ENCODE measurements at regions not wholly inside any gene's neighbourhood (a gene's known extent, or its start where the extent isn't known, plus 50 kb on each side); places are given as distances from the start of the nearest gene placed in this dataset.

DNA sequence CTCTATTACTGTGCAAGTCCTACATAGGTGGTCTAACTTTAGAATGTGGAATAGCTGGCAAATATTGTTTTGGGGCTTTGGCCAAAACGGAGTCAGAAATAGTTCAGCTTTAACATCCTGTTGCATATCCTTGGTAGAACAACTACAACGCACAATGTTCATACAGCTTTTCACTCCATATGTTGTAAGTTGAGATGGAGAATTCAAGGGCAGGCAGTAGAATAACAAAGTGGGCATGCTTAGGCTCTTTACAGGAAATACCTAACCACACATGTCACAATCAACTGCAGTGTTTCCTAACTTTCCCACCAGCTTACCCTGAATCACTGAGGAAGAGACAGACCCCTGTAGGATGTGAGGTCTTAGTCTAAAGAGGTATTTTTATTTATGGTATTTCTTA lies 122.3 kb downstream of the PPP1R3A start:
- TF ChIP-seq CTCF (IDR thresholded peaks at IDR 0.05; ENCODE audit: low read depth, low read length) = no peak
- Histone ChIP-seq H3K4me3 (ENCODE audit: low read depth, low read length) (no peak overlapping the region), H3K9me3 (ENCODE audit: control insufficient read depth, insufficient read depth, low read length) (no peaks in the 10 kb centered on the region), H3K27ac (ENCODE audit: low read depth, low read length) (peak overlapping the region; percentile 47), H3K27me3 (ENCODE audit: control insufficient read depth, insufficient read depth, low read length) (no peaks in the 10 kb centered on the region)
- ChIA-PET POLR2A (interaction anchor here (0.8 kb wide), 1 partner anchor 66 kb away, joined by 3 read pairs; no protein-coding TSS in a partner anchor), CTCF (interaction anchor here (0.9 to 3.1 kb wide), 2 partner anchors 23 to 85 kb away, joined by 3 to 26 read pairs; no protein-coding TSS in a partner anchor)
- peak; percentile 82 for DNase-seq (ENCODE audit: low read depth, low spot score)

DNA sequence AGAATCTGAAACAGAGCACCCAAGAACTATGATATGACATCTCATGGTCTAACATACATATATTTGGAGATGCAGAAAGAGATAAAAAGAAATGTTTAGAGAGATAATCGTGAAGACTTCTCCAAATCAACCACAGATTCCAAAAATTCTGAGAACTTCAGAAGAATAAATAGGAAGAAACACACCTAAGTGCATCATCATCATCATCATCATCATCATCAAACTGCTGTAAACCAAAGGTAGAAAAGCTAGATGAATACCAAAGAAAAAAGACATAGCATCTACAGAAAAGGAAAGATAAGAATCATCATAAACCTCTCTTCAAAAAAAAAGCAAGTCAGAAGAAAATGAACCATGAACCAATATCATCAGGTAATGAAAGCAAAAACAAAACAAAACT lies 124.2 kb downstream of the PPP1R3A start:
- no peak for TF ChIP-seq CTCF (IDR thresholded peaks at IDR 0.05; ENCODE audit: low read depth, low read length)
- CTCF ChIA-PET = no interaction called here
- H3K4me3 ChIP-seq (ENCODE audit: low read depth, low read length) = no peak overlapping the region
- POLR2A ChIA-PET = no interaction called here
- H3K27ac ChIP-seq (ENCODE audit: low read depth, low read length) = no peak overlapping the region
- DNase-seq (ENCODE audit: low read depth, low spot score) = no peak
- no peaks in the 10 kb centered on the region for H3K27me3 ChIP-seq (ENCODE audit: control insufficient read depth, insufficient read depth, low read length)
- no peaks in the 10 kb centered on the region for H3K9me3 ChIP-seq (ENCODE audit: control insufficient read depth, insufficient read depth, low read length)

- no peak for DNase-seq (ENCODE audit: low read depth, low spot score)
- POLR2A ChIA-PET = no interaction called here
- H3K4me3 ChIP-seq (ENCODE audit: low read depth, low read length) = no peak overlapping the region
- CTCF ChIA-PET = interaction anchor here (0.9 kb wide), 1 partner anchor 19 kb away, joined by 3 read pairs; no protein-coding TSS in a partner anchor
- no peak overlapping the region for H3K27ac ChIP-seq (ENCODE audit: low read depth, low read length)
- no peak for TF ChIP-seq CTCF (IDR thresholded peaks at IDR 0.05; ENCODE audit: low read depth, low read length)
- no peaks in the 10 kb centered on the region for H3K27me3 ChIP-seq (ENCODE audit: control insufficient read depth, insufficient read depth, low read length)
- no peaks in the 10 kb centered on the region for H3K9me3 ChIP-seq (ENCODE audit: control insufficient read depth, insufficient read depth, low read length)
These were observed 125.6 kb downstream of the PPP1R3A start for GRCh38 chr7:113793171-113793570.

DNA sequence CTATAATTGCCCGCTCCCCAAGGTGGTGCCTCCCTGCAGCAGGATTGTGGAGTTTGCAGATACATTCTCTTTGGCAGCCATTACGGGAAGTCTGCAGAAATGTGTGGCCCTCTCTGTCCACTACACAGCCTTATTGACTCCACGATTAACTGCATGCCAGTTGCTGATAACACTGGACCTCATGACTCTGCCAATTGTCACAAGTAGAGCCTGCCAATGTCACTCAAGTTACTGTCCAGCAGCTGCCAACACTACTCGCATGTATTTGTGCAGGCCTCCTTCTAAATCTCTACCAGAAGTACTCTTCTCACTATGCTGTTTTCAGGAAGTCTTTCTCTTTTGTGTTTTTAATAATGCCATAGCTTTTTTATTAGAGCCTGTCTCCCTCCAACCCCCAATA lies 128.8 kb downstream of the PPP1R3A start:
- CTCF ChIA-PET = interaction anchor here (2.3 kb wide), 1 partner anchor 16 kb away, joined by 15 read pairs; no protein-coding TSS in a partner anchor
- DNase-seq (ENCODE audit: low read depth, low spot score) = no peak
- no peak for TF ChIP-seq CTCF (IDR thresholded peaks at IDR 0.05; ENCODE audit: low read depth, low read length)

GRCh38 chr7:113787106-113787505 lies 131.7 kb downstream of the PPP1R3A start:
- no peak for TF ChIP-seq CTCF (IDR thresholded peaks at IDR 0.05; ENCODE audit: low read depth, low read length)
- Histone ChIP-seq H3K4me3 (ENCODE audit: low read depth, low read length) (no peak overlapping the region), H3K27ac (ENCODE audit: low read depth, low read length) (no peak overlapping the region), H3K27me3 (ENCODE audit: control insufficient read depth, insufficient read depth, low read length) (no peaks in the 10 kb centered on the region), H3K9me3 (ENCODE audit: control insufficient read depth, insufficient read depth, low read length) (no peaks in the 10 kb centered on the region)
- POLR2A ChIA-PET = no interaction called here
- CTCF ChIA-PET = no interaction called here
- no peak for DNase-seq (ENCODE audit: low read depth, low spot score)

More for the DNA sequence above, 128.8 kb downstream of the PPP1R3A start:
- Histone ChIP-seq H3K27ac (ENCODE audit: low read depth, low read length) (no peak overlapping the region), H3K27me3 (ENCODE audit: control insufficient read depth, insufficient read depth, low read length) (no peaks in the 10 kb centered on the region), H3K9me3 (ENCODE audit: control insufficient read depth, insufficient read depth, low read length) (no peaks in the 10 kb centered on the region), H3K4me3 (ENCODE audit: low read depth, low read length) (no peak overlapping the region)
- POLR2A ChIA-PET = no interaction called here

All from AG04450 (cell line).